IPS-NIHi7 (cell line): ENCODE measurements at regions not wholly inside any gene's neighbourhood (a gene's known extent, or its start where the extent isn't known, plus 50 kb on each side); places are given as distances from the start of the nearest gene placed in this dataset.

Experiments used
- DNase-seq: peaks from one replicate; pipeline ENCODE4 v3.0.0; 2012; ENCODE audit warnings: mixed read lengths; ENCODE audit errors: extremely low spot score

- DNase-seq, result no peak
Measured at GRCh38 chr10:61188101-61188500, 244.1 kb upstream of the RHOBTB1 start.

DNA sequence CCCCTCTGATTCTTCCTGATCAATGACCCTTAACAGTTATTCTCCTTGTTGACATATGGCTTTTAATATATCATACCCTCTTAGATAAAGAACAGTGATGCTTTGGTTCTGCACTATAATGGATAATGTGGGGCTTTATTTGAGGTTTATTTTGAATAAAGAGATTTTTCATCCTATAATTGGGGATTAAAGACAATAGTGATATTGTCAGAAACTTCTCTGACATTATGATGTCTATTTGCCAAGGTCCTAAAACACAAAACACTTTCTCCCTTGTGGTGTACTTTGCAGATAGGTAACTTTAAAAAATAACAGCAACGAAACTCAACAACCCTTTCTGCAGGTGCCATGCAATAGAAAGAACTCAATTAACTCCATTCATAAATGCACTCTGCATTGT lies 243.6 kb upstream of the RHOBTB1 start:
- no peak for DNase-seq

- DNase-seq, result no peak
Measured at GRCh38 chr10:61186408-61186807, 242.4 kb upstream of the RHOBTB1 start.

- DNase-seq, result no peak
Measured at GRCh38 chr10:61184429-61184828, 240.4 kb upstream of the RHOBTB1 start.

- no peak for DNase-seq
Measured at GRCh38 chr10:61183967-61184366, 240.0 kb upstream of the RHOBTB1 start.

DNA sequence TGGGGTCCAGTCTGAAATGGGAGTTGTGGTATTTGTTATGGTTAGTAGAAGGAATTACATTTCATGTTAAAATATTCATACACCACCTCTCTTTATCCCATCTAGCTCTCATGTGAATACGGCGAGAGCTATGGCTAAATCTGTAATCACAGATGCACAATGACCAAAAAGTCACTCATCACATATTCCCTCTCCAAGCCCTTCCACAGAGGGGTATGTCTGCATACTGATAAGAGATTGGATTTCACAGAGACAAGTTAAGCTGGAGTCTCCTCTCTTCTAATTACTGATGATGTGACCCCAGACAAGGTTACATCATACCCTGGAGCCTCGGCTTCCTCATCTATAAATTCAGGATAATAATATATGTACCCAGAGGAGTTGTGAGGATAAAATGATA lies 237.8 kb upstream of the RHOBTB1 start:
- DNase-seq, result no peak

DNA sequence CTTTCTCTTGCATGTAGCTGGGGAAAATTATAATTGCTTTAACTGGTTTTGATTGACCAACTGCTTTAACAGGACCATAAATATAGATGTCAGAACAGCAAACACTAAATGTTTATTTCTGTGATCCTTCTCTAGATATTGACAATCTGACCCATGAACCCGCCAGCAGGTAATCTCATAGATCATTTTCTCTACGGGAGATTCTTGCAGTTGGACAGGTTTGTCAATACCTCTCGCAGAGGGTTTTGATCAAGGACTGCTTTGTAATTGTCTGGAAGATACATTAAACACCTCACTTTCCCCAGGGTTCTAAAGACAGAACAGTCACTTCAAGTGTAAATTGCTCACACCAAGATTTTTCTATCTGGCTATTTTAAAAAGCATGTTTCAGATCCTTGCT lies 235.8 kb upstream of the RHOBTB1 start:
- DNase-seq, result no peak

GRCh38 chr10:61176424-61176823 lies 232.4 kb upstream of the RHOBTB1 start:
- DNase-seq, result no peak

GRCh38 chr10:61175316-61175715 lies 231.3 kb upstream of the RHOBTB1 start:
- DNase-seq, result no peak

DNA sequence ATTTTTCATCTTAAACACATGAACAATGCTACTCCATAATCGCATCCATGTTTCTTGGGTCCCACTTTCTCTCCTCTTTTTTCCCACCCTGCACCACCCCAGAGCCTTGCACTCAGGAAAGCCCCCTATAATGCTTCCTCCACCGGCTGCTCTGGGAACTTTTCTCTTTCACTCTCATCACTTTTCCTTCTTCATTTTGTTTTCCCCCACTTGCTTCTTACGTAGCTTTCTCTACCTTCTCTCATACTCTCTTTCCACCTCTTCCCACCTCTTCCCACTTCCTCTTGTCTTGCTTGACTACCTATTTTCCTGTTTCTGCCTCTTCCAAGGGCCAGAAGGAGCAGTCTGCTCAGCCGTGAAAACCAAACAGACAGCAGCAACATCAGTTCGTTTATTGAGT lies 229.5 kb upstream of the RHOBTB1 start:
- DNase-seq, result no peak

- no peak for DNase-seq
Measured at GRCh38 chr10:61172182-61172926, 228.4 kb upstream of the RHOBTB1 start.

- no peak for DNase-seq
Measured at GRCh38 chr10:61170594-61170993, 226.6 kb upstream of the RHOBTB1 start.

DNA sequence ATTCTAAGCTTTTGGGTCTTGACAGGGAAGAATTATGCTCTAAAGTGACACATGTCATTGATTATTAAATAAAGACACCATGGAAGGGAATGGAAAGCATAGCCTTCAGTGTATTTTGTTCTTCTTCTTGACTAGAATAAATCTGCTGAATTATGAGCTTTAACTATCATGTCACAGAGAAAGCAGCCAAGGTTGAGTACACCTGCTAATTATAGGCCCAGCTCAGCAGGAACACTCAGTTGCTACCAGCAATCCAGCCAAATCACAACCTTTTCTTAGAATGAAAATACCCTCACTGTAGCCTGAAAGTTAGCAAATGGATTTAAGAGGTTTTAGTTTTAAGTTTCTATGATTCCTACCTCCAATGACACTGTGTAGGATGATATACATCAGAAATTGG lies 225.3 kb upstream of the RHOBTB1 start:
- no peak for DNase-seq

GRCh38 chr10:61166489-61166888 lies 222.5 kb upstream of the RHOBTB1 start:
- DNase-seq, result no peak

DNA sequence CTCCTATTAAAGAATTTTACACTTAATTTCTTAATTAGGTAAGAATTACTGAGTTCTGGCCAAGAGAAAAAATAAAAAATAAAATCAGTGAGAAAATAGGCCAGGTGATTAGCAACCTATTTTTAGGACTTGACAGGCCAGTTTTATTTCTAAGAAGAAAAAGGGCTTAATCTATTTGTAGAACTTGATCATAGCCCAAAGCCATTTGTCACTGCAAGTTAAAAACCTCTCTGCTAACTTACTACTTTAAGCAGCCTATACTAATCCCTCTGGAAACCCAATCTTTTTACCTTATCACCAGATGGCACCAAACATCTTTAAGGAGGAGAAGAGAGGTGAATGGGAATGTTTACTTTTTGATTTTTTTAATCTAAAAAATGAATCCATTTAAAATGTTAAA lies 222.1 kb upstream of the RHOBTB1 start:
- no peak for DNase-seq

DNA sequence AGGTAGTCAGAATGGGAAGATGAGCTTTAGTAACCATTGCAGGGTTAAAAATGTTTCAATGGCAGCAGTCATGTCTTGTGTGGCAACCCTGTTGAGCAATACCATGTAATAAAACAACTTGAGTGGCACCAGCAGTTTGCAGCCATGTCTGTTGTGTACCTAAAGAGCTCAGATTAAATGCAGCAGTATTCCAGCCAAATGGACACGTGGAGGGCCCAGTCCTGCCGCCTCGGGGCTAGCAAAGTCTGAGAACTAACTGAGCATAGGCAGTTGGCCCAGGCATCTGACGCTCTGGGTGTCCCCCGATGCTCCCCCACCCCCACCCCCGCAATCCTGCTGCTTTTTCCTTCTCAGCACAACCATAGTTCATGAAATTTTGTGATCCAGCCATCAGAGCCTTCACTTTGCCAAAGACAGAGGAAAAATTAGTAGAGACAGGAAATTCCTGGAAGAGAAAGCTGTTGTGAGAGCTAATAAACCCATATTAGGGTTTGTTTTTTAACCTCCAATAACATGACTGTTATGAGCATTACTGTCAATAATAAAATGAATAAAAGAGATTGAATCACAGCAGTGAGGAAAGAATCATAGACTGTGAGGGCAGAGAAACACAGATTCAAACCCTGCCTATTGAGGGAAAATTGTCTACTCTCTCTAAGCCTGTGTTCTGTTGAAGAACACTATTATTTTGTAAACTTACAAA lies 220.6 kb upstream of the RHOBTB1 start:
- no peak for DNase-seq

DNA sequence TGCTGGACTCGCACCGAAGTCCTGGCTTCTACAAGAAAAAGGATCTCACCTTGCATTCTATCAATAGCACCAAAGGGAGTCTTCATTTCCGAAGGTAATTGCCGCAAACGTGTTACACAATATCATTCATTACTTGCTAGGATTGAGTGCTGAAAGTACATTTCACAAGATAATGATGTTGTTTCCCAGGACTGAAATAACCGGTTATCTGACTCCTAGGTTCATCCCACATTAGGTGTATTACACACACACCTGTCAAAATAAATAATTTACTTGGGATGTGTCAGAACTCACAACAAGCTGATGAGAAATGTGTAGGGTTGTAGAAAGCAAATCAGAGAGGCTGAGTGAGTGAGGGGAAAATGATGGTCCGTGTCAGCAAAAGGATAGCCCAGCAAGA lies 219.4 kb upstream of the RHOBTB1 start:
- DNase-seq, result no peak

DNA sequence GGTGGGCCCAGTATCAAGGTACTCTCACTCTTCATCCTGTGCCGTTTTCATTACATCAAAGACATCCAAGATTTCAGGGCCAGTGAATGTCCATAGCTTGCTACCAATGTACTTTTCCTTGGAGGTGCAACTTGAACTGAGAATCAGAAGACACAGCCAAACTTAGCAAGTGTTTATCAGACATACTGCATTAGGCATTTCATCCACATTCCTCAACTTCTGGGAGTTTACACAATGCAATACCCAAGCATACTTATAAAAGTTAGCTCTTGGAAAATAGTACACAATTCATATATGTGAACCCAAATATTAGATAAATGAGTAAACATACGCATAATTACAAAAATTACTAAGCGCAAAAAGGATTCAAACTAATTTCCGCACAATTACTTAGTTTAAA lies 216.3 kb upstream of the RHOBTB1 start:
- no peak for DNase-seq

- DNase-seq, result no peak
Measured at GRCh38 chr10:61159253-61159652, 215.3 kb upstream of the RHOBTB1 start.

DNA sequence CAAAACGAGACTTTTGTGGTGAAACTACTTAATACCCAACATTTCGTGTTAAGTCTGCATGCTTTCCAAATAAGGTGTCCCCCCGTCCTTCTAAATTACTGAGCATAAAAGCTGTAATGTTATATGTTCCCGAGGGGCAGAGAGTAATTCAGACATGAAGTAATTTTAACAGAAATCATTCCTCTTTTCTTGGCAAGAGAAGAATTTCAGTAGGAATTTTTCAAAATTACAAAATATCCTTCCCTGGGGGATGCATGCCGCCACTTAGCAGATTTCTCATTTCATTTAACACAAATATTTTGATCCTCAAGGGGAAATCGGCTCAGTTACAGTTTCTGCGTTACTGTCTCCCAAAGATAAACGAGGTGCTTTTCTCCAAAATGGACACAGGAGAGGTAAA lies 213.2 kb upstream of the RHOBTB1 start:
- no peak for DNase-seq

- DNase-seq, result no peak
Measured at GRCh38 chr10:61153771-61154170, 209.8 kb upstream of the RHOBTB1 start.

- no peak for DNase-seq
Measured at GRCh38 chr10:61151059-61151458, 207.1 kb upstream of the RHOBTB1 start.

DNA sequence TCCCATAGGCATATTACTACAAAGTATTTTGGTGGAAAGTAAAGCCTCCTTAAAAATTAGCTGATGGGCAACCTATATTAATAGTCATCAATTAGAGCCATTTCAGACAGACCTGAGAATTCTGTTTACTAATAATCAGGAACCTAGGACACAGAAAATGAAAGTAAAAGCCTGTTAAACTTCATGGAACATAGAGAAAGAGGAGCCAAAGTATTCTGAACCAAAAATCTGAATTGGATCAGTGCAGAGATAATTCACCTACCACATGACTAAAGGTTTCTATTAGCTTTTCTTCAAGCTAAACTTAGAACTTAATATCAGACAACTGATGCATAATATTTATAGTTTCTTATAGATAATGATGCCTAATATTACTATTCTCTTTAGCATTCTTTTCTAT lies 204.5 kb upstream of the RHOBTB1 start:
- no peak for DNase-seq

GRCh38 chr10:61142987-61143386 lies 199.0 kb upstream of the RHOBTB1 start:
- DNase-seq, result no peak
